Fibroblast of peridontal ligament (primary cell): ENCODE measurements at regions not wholly inside any gene's neighbourhood (a gene's known extent, or its start where the extent isn't known, plus 50 kb on each side); places are given as distances from the start of the nearest gene placed in this dataset.

Experiments used
- DNase-seq: peaks from one replicate; pipeline ENCODE4 v3.0.0-alpha.2; 2010; ENCODE audit errors: extremely low read depth

DNA sequence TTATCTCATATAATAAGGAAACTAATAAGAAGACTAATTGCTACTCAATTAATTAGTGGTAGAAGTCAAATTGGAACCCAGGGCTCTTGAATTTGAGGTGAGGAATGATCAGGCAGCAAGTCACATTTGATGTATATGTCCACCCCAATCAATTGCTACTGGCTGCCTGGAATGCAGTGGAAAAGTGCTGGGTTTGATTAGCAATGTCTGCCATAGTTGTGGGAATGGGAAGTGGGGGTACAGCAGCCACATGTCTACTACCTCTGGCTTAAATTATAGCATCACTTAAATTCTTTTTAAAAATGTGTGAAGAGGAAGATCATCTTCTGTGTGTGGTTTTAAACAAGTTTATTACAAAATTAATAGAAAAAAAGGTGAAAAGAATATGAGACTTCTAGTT lies 50.8 kb upstream of the NAV2 start:
- DNase-seq: no peak

DNA sequence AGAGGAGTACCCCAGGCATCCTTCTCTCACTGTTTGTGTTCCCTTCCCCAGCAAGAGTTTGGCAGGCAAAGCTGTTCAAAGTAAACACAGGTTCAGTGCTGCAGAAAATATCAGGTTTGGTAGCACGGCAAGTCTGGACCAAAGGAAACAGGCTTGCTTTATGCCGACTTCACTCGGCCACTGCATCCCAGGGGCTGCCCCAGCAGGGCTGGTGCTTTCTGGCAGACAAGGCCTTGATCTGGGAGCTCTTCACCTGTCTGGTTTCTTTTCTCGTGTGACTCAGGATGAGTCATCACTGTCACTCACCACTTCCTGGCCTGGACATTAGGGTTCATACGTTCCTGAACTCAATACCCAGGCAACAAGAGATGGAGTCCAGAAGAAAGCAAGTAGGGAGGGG lies 52.6 kb upstream of the NAV2 start:
- peak; percentile 18 for DNase-seq

DNA sequence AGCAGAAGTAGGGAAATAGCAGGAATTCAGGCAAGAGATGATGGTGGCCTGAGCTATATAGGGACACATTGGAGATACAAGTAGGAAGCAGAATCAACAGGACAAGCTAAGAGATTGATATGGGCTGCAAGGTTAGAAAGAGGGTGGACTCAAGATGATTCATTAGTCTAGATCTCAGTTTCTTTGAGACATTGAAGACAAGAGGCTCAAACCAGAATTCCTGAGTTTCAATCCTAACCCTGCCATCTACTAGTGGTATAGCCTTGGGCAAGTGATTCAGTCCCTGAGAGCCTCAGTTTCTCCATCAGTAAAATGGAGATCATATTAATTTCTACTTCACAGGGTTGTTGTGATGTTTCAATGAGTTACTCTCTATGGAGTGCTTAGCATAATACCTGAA lies 53.1 kb upstream of the NAV2 start:
- DNase-seq: no peak

DNA sequence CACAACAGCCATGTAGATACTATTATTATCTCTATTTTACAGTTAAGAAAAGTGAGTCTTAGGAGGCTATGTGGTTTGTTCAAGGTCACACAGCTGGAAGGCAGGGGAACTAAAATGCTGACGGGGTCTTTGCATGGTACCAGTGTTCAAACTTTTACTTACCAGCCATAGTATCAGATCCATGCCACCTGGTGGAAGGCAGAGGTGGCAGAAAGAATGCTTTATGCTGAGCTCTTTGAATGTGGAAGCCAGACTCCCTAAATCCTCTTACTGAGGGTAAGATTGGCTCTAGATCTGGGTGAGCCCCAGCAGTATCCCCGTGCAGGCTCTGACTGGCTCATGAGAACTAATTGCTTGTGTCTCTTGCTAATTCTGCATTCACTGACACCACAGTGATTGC lies 54.3 kb upstream of the NAV2 start:
- DNase-seq: no peak

DNA sequence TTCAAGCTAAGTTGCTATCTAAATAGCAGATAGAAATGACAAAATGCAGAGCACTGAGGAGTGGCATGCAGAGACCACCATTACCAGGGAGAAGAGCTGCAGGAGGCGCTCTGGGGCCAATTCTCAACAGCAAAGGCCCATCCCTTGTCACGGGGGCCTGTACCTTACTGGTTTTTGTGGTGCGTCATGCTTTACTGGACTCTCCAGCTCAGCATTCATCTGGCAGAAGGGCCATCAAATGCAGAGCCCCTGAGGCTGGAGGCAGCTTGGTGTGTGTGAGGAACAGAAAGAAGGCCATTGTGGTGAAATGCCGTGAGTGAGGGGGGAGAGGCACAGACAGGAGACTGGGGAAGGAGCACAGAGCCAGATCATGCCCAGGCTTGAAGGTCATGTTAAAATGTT lies 56.5 kb upstream of the NAV2 start:
- no peak for DNase-seq

DNA sequence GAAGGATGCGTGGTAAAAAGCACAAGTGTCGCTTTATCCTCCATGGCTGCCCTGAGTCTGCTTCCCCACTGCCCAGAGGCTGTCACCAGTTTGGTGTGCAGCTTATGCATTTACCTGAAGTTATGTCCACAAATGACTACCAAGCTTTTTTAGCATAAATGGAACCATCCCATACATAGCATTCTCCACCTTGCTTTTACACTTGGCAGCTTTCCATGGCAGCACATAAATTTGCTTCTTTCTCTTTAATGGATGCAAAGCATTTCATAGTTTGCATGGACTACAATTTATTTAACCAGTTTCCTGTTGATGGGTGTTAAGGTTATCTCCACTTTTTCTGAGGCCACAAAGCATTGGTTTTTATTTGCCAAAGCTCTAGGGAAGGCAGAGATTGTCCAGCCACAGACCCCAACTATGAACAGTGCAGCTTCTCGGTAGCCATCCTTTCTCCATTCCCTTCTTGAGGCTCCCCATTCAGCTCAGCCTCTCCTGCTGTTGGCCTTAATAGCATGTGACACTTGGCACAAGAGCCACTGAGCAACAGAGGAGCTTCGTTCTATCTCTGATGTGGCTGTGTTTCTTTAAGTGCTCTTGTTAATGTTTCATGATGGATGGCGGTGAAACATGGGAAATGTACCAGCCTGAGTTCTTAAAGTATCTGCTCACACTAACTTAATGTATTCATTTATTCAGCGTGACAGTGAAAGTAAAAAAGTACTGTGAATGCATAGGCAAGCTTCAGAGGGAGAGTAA lies 59.8 kb upstream of the NAV2 start:
- no peak for DNase-seq

DNA sequence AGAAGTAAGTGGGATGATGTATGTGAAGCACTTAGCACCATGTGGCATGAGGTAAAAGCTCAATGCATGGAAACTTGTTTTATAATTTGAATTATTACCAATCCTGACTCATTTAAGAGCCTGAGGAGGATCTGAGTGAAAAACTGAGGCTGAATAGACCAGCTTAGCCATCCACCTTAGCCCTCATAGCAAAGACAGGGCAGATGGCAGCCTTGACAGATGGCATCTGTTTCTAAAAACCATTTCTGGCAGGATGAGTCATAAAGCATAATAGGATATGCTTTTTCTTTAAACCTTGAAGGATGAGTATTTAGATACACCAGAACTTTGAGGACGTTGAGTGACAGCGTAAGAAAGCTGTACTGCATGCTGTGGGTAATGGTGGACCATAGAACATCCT lies 61.0 kb upstream of the NAV2 start:
- no peak for DNase-seq

DNA sequence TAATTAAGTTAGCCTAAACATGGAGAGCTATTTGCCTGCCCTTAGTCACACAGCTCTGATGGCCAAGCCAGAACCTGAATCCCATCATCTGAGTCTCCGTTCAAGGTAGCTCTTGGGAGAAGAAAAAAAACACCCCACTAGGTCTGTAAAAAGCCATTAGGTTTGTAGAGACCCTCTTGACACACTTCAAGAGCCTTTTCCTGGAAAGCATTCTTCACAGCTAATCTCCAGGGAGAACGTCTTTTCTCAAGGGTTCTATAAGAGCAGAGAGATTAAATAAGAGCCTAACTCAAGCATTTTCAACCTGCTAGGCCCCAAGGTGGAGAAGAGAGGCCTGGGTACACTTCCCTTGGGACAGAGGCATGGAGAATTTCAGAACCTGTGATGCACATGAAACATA lies 61.6 kb upstream of the NAV2 start:
- no peak for DNase-seq

DNA sequence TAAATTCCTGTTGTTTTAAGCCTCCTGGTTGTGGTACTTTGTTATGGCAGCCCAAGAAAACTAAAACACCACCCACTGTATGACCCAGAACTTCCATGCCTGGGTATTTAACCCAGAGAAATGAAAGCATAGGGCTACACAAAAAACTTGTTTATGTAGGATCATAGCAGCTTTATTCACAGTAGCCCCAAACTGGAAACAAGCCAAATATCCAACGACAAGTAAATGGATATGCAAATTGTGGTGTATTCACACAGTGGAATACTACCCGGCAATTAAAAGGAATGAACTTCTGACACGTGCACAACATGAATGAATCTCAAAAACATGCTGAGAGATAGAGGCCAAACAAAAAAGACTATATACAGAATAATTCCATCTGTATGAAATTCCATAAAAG lies 62.2 kb upstream of the NAV2 start:
- DNase-seq: no peak

DNA sequence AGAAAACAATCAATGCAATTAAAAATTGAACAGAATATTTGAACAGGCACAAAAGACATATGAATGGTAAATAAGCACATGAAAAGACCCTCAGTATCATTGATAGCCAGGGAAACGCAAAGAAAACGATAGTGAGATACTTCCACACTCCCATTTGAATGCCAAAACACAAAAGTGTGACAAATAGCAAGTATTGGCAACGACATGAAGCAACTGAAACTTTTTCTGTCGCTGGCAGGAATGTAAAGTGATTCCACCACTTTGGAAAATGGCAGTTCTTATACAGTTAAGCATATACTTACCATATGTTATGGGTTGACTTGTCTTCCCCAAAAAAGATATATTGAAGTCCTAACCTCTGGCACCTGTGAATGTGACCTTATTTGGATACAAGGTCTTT lies 62.9 kb upstream of the NAV2 start:
- no peak for DNase-seq

DNA sequence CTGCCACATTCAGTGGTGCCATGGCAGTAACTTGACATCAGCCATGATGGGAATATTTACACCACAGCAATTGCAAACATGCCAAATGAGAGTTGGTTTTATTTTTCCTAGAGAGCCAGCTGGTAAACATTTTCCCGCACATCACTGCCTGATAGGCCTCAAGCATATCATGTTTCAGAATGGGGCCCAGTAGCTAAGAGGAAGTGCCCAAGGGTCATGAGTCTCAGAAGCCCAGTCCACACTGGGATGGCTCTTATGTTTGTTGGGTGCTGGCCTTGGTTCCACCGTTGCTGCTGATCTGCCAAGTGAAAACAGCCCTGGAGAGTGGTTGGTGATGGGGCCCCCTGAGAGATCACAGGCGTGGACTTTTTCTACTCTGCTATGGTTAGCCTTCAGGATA lies 64.3 kb upstream of the NAV2 start:
- no peak for DNase-seq

DNA sequence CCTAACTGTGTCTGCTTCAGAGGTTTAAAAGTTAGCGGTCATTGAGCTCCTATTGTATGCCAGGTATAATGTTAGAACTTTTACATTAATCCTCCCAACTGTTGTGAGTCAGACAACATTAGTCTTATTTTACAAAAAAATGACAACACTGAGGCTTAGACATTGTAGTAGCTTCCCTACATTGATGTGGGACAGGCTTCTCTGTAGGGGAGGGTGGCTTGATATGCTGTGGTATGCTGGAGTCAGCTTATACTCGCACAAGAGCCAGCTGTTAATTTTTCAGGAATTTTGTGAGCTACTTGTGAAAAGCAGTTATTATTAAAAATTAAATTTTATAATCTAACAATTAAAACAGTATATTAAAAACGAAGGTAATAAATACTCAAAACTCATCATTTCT lies 64.8 kb upstream of the NAV2 start:
- no peak for DNase-seq

DNA sequence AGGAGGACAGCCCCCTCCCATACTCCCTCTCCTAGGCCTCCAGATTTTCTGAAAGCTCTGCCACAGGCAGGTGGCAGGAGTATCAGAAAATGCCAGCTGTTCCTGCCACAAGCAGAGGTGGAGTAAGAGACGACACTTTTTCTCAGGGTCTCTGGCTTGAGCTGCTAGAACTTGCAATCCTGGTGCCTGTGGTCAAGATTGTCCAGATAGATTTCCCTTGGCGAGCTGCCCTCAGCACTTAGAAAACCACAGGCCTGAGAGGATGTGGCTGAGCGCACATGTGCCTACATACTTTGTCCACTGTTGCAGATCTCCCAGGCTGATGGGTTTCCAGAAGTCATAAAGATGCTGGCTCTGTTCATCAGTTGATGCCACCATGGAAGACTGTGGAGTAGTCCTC lies 65.7 kb upstream of the NAV2 start:
- peak; percentile 96 for DNase-seq

DNA sequence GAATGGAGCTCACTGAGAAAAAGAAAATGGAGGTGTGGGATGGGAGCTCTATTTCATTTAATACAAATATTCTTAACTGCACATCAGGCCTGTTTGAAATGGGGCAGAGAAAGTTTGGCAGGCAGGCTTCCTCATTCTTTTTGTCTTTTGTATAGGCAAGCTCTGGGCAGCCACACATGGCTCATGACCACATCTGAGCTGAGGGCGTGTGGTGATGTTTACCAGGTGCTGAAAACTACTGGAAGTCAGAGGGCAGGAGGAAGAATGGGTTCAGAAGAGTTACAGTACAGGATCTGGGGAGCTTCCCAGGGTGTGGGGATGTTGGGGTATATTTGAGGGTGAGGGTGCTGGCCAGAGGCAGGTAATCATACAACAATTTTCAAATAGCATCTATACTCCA lies 66.3 kb upstream of the NAV2 start:
- DNase-seq: no peak

DNA sequence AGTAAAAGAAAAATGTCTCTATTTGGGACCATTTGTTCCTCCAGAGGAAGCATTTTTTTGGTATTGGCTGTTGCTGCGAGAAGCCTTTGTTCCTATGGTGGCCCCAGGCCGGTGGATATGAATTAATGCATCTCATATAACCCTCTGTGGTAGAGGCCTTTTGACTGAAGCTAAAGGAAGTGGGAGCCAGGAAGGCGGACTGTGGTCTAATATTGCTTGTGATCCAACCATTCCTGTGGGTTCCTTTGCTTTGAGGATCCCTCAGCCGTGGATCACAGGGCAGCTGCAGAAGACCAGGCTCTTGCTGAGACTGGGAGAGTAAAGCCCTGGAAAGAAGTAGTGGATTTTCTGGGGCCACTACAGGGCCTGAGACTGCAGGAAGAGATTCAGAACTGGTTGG lies 68.3 kb upstream of the NAV2 start:
- DNase-seq: peak; percentile 24

DNA sequence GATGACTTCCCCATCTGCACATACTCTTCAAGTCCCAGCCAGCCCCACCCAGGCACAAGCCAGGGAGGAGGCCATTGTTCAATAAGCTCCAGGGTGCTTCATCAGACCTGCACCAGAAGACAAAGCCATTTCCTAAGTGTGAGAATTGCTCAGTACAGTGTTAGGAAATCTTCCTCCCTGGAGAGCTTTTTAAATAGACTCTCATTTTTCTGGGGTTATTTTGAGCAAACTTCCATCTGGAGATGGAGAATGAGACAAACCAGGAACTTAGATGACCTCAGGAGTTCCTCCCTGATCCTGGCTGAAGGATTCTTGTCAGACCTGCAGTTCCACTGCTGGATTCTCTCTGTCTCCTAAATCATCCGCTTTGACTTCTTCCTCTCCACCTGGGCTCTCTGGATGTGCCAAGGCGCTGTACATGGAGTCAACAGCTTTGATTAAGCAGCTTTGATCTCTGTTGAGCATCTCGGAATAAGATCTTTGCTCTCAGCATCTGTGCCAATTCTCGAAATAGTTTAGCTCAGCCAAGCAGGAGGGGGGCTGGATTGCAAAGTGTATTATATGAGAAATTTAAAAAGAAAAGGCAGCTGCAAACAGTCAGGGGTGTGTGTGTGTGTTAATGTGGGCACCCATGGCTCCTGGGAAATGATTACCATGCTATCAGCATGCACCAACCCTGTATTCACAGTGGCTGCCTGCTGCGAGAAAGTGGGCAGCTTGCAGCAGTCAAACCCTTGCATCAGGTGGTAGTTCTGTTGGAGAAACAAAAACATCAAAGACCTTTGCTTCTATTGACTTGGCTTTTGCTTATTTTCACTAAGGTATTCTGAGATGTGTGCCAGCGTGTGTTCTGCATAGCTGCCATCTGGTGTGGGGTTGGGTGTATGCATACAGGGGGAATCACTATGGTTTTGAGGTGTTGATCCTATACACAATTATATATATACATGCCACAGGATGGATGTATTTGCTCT lies 70.2 kb upstream of the NAV2 start:
- DNase-seq: peak; percentile 81

DNA sequence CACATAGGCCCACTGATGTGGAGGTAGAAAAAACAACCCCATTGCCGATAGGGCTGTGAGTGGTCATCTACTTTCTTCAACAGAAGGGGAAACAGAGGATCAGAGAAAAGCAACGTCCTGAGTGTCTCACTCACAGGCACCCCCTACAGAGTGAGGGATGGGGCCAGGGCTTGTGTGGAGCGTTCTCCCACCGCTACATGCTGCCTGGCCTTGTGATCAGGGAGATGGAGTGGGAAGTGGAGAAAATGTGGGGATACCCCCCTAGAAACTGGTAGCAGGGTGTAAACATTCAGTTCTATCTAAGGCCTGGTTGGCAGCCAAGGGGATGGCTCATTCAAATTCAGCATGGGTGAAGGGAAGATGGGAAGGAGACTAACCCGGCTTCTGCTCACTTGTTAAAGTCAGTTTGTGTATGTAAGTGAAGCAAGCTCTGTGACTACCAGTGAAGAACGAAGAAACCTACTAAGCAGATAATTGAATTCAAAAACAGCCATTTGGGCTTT lies 73.0 kb upstream of the NAV2 start:
- DNase-seq: no peak

DNA sequence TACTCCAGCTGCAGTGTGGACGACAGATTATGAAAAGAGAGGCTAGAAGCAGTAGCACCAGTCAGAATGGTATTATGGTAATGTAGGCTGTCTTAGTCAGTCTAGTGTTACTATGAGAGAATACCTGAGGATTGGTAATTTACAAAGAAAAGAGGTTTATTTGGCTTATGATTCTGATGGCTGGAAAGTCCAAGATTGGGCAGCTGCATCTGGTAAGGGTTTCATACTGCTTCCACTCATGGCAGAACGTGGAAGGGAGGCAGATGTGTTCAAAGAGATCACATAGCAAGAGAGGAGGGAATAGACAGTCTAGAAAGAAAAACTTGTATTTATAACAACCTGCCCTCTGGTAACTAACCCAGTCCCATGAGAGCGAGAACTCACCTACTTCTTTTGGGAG lies 77.3 kb upstream of the NAV2 start:
- no peak for DNase-seq

DNA sequence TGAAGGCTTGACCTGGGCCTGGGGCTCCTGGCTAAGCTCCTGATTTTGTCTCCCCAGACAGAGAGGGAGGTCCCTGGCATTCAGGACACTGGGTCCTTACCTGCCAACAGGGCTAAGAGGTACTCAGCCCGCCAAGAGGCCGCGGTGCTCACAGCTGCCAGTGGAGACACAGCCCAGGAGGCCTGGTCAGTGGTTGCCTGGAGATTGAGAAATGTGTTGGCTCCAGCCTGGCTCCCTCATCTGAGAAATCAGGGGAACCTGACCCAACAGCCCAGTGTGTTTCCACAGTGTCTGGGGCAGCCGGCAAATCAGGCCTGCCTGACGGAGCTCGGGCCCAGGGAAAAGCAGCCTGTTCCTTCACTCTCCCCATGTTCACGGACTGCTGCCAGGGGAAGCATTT lies 79.4 kb upstream of the NAV2 start:
- peak; percentile 35 for DNase-seq

DNA sequence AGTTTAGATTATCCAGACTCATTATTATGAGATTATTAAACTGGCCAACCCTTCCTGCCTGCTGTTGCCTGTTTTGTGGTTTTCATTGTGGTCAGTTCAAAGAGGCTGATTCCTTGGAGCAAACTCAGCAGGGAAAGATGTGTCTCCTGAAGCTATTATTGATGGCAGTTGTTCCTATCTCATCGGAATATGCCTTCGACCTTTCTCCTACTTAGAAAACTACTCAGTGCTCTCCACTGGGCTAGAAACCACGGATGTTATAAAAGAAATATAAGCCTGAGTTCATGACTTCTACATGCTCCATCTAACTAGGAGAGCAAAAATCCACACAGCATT lies 80.2 kb upstream of the NAV2 start:
- peak; percentile 31 for DNase-seq

DNA sequence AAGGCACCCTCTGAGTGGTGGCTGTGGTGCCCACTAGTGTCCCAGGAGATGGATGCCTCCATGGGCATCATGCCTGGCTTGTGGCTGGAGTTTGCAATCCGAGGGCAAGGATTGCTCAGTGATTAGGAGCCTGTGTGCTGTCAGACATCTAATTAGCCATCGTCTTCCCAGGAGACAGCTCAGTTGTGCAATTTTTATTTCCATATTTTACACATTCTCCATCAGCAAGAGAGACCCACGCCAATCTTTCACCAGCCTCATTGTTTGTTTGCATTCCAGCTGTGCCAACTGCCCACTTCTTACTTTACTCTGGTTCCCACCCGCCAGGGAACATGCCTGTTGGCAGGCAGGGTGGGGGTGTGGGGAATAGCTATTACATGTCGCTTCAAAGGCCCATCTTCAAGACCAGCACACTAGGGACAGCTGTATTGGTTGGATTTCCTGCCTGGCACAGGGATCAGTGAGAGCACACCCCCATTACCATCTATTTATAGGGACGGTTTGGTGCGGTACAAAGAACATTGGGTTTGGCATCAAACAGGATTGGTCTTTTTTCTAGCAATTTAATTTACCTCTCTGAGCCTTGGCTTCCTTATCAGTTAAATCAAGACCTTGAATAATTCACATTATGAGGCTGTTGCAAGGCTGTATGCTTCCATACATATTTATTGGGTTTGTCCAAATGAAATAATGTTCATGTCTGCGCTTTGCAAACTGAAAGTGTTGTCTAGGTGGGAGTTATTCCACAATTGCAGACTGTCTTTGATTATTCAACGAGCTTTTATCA lies 80.7 kb upstream of the NAV2 start:
- DNase-seq: peak; percentile 47

DNA sequence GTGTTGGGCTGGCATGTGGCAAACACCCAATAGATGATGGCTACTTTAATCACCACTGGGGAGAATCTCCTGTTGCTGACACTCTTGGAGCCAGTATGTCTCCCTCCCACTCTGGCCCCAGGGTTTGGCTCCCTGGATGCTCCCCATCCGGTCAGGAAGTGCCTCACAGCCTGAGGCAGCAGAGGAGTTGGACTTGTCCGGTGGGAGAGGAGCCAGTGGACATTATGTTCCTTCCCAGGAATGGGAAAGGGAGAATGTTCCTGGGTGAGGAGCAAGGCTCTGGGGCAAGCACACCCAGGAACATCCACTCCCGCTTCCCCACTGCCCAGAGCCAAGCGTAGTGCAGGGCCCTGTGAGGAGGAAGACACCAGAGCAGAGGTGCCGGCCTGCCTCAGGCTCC lies 84.6 kb upstream of the NAV2 start:
- DNase-seq: no peak
